ENCODE measurements at regions not wholly inside any gene's neighbourhood (a gene's known extent, or its start where the extent isn't known, plus 50 kb on each side); places are given as distances from the start of the nearest gene placed in this dataset.

- no peak for DNase-seq
- H3K4me3 ChIP-seq (ENCODE audit: low read depth in 2 of 2, low read length in 1 of 2): no peak overlapping the region
- no peak overlapping the region for H2AFZ ChIP-seq (ENCODE audit: low read depth)
- H3K9me3 ChIP-seq: no peaks in the 10 kb centered on the region
- H3K79me2 ChIP-seq (ENCODE audit: insufficient read depth): no peaks in the 10 kb centered on the region
- TF ChIP-seq RAD21 (IDR thresholded peaks at IDR 0.05; ENCODE audit: low read length) (no peak), ELF1 (IDR thresholded peaks at IDR 0.05) (no peak), EP300 (IDR thresholded peaks at IDR 0.05; ENCODE audit: borderline replicate concordance in 1 of 2, low read depth in 1 of 2, low read length in 1 of 2) (no peak), GATA2 (CRISPR knock-in tag; IDR thresholded peaks at IDR 0.05) (no peak), GABPA (IDR thresholded peaks at IDR 0.05; ENCODE audit: low read depth) (no peak), USF1 (IDR thresholded peaks at IDR 0.05; ENCODE audit: borderline replicate concordance, low read depth) (no peak), SIN3A (IDR thresholded peaks at IDR 0.05; ENCODE audit: borderline replicate concordance, low read depth, low read length) (no peak), MXI1 (IDR thresholded peaks at IDR 0.05; ENCODE audit: low read depth, low read length) (no peak), JUND (IDR thresholded peaks at IDR 0.05) (no peak), FOSL2 (IDR thresholded peaks at IDR 0.05; ENCODE audit: borderline replicate concordance, low read depth) (no peak), CTCF (IDR thresholded peaks at IDR 0.05) (no peak)
- no peaks in the 10 kb centered on the region for H3K36me3 ChIP-seq (replicated peaks in 1 of 2; ENCODE audit: control insufficient read depth in 1 of 2, insufficient read depth in 2 of 2, low read length in 1 of 2)
- no peak overlapping the region for H3K9ac ChIP-seq
- H3K27me3 ChIP-seq (ENCODE audit: insufficient read depth): no peaks in the 10 kb centered on the region
- WGBS (ENCODE audit: low lambda C conversion rate): 42% methylated on average over 2 of the region's 2 CpGs
- H3K4me2 ChIP-seq: no peak overlapping the region
- no peaks in the 10 kb centered on the region for H3K4me1 ChIP-seq (ENCODE audit: control insufficient read depth in 1 of 2, insufficient read depth in 2 of 2, low read depth in 1 of 2, low read length in 1 of 2)
- no peaks in the 10 kb centered on the region for H4K20me1 ChIP-seq (ENCODE audit: insufficient read depth)
- no peaks in the 10 kb centered on the region for H3F3A ChIP-seq (replicated peaks; ENCODE audit: insufficient read depth)
- no peak overlapping the region for H3K27ac ChIP-seq (ENCODE audit: low read depth in 2 of 2, low read length in 1 of 2)
- no peaks in the 10 kb centered on the region for H3K9me2 ChIP-seq
- ChIA-PET POLR2A (no interaction called here), CTCF (no interaction called here)
Measured at GRCh38 chr7:124398937-124399552, 366.2 kb upstream of the TMEM229A start.

- H3K9me3 ChIP-seq: no peaks in the 10 kb centered on the region
- H3K4me3 ChIP-seq (ENCODE audit: low read depth in 2 of 2, low read length in 1 of 2): no peak overlapping the region
- H3K9ac ChIP-seq: no peak overlapping the region
- WGBS (ENCODE audit: low lambda C conversion rate): 42% methylated on average over 4 of the region's 4 CpGs
- no peaks in the 10 kb centered on the region for H3K9me2 ChIP-seq
- no peaks in the 10 kb centered on the region for H3K36me3 ChIP-seq (replicated peaks in 1 of 2; ENCODE audit: control insufficient read depth in 1 of 2, insufficient read depth in 2 of 2, low read length in 1 of 2)
- H3K27me3 ChIP-seq (ENCODE audit: insufficient read depth): no peaks in the 10 kb centered on the region
- POLR2A ChIA-PET: no interaction called here
- no peak for DNase-seq
- no peak overlapping the region for H2AFZ ChIP-seq (ENCODE audit: low read depth)
- H3K79me2 ChIP-seq (ENCODE audit: insufficient read depth): no peaks in the 10 kb centered on the region
- CTCF ChIA-PET: no interaction called here
- no peak overlapping the region for H3K4me2 ChIP-seq
- H3K4me1 ChIP-seq (ENCODE audit: control insufficient read depth in 1 of 2, insufficient read depth in 2 of 2, low read depth in 1 of 2, low read length in 1 of 2): no peaks in the 10 kb centered on the region
- H4K20me1 ChIP-seq (ENCODE audit: insufficient read depth): no peaks in the 10 kb centered on the region
- H3F3A ChIP-seq (replicated peaks; ENCODE audit: insufficient read depth): no peaks in the 10 kb centered on the region
- no peak overlapping the region for H3K27ac ChIP-seq (ENCODE audit: low read depth in 2 of 2, low read length in 1 of 2)
- TF ChIP-seq PBX3 (IDR thresholded peaks at IDR 0.05): no peak
- no peak for TF ChIP-seq MEF2A (IDR thresholded peaks at IDR 0.05; ENCODE audit: borderline replicate concordance, low read depth)
- no peak for TF ChIP-seq RCOR1 (IDR thresholded peaks at IDR 0.05; ENCODE audit: low read length)
- TF ChIP-seq REST (IDR thresholded peaks at IDR 0.05; ENCODE audit: low read depth, low read length): no peak
- no peak for TF ChIP-seq USF1 (IDR thresholded peaks at IDR 0.05; ENCODE audit: borderline replicate concordance, low read depth)
- TF ChIP-seq POLR2AphosphoS5 (IDR thresholded peaks at IDR 0.05; ENCODE audit: low read depth, low read length): no peak
- TF ChIP-seq SMC3 (IDR thresholded peaks at IDR 0.05; ENCODE audit: low read depth, low read length): no peak
- TF ChIP-seq SIN3A (IDR thresholded peaks at IDR 0.05; ENCODE audit: borderline replicate concordance, low read depth, low read length): no peak
- no peak for TF ChIP-seq TEAD4 (IDR thresholded peaks at IDR 0.05; ENCODE audit: borderline replicate concordance, insufficient read depth)
- no peak for TF ChIP-seq RAD21 (IDR thresholded peaks at IDR 0.05; ENCODE audit: low read length)
Measured at GRCh38 chr7:124397134-124397533, 364.3 kb upstream of the TMEM229A start.

All from SK-N-SH (cell line).